GM19397 (cell line): ENCODE measurements at regions not wholly inside any gene's neighbourhood (a gene's known extent, or its start where the extent isn't known, plus 50 kb on each side); places are given as distances from the start of the nearest gene placed in this dataset.

Source experiments
- ATAC-seq: cut with Tn5 transposase; IDR thresholded peaks from one replicate; pipeline ENCODE4 v1.9.1; 2021; ENCODE audit warnings: mild to moderate bottlenecking, moderate library complexity; ENCODE audit not compliant: unreplicated experiment

DNA sequence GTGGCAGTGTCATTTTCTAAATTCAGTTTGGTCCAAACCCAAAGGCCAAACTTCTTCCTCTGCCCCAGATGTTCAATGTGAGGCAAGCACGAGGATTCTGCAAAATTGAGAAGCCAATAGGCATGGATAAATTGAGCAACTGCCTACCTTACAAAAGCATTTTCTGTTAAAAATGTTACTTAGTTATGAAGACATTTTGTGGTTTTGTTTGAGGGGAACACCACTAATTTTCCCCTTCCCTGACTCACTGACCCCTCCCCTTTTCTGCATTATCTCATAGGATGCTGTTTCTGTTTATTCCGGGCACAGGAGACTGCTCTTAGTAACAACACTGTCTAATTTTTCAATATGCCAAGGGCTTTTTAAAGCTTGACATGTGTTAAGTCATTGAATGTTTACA is 462.8 kb downstream of the INSC start:
- no peak for ATAC-seq

DNA sequence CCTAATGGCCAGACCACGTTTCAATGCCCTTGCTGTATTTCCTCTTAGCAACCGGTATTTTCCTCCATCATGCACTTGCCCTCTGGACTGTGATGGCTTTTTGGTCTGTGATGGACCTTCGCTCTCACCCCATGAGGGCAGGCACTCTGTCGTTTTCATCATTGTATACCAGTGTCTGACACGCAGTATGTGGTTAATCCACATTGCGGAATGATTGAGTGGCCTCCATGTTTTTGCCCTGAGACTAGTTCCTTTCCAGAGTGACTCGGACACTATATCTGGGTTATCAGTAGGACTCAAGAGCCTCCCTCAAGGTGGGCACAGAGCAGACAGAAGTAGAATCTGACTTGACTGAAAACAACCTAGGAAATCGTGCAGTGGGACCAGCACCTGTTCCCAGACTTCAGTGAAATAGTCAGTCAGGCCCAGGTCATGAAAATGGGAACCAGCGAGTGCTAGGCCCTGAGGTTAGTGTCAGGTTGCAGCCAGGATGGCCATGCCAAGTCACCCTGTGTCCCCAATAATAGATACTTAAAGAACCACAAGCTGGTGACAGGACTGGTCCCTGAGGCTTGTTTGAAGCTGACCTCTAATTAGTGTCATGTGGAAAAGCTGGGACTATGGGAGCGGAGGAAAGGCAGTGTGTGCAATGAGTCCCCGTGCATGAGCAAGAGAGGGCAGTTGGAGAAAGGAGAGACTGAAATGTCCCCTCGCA is 464.7 kb downstream of the INSC start:
- no peak for ATAC-seq

DNA sequence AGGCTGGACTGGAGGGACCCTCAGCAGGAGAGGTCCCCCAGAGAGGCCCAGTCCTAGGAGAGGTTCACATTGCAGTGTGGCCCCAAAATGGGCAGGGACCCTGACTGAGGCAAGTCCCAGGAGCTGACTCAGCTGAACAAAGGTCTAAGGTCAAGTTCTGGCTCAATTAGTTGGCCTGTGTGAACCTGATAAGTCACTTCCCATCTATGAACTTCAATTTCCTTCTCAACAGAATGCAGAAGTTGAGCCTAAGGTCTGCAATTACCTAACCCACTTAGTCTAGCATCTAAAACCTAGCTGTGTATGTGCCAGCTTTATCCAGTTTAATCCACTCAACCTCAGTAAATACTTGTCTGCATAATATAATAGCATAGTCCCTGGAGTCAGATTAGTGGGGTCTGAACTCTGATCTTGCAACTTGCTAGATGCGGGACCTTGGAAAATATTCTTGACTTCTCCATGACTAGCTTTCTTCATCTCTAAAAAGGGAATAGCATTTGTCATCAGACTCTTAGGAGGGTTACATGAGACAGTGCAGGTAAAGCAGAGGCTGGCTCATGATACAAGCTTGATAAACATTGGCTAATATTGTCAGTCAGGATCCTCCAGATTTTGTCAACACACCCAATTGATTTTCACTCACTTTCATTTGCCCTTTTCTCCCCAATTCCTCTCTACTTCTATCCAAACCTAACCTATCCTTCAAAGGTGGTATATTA is 465.5 kb downstream of the INSC start:
- ATAC-seq = no peak

GRCh38 chr11:15580775-15581095 is 466.0 kb downstream of the INSC start:
- no peak for ATAC-seq

GRCh38 chr11:15584158-15584557 is 469.4 kb downstream of the INSC start:
- no peak for ATAC-seq

DNA sequence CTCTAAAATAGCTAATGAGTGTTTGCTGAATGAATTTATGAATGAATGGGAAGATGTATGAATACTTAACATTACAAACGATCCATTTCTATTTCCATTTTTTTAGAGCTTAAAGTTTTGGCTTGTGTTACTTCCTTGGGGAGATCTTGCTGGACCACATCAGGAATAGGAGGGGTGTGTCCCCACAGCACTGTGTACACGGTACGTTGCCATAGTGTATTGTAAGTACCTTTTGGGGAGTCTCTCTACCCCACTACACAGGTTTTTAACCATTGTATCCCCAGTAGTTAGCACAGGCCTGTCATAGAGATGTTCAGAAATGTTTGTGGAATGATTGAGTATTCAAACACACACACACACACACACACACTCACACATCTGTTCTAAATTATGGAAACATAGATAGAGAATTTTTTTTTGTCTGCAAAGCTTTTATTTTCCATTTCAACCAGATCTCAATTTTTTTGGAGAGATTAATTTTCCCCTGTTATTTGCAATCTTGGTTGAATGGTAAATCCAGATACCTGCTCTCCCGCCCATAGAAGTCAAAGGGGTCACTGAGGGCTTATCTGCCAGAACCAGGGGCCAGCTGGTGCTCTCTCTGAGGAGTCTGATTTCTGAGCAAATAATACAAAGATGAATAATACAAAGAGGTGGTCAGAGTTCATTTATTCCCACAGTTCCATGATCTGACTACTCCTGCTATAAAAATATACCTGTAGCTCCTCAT is 471.0 kb downstream of the INSC start:
- no peak for ATAC-seq

GRCh38 chr11:15586741-15587473 is 472.2 kb downstream of the INSC start:
- no peak for ATAC-seq

- ATAC-seq = no peak
These were observed 474.4 kb downstream of the INSC start for GRCh38 chr11:15589070-15589626.

DNA sequence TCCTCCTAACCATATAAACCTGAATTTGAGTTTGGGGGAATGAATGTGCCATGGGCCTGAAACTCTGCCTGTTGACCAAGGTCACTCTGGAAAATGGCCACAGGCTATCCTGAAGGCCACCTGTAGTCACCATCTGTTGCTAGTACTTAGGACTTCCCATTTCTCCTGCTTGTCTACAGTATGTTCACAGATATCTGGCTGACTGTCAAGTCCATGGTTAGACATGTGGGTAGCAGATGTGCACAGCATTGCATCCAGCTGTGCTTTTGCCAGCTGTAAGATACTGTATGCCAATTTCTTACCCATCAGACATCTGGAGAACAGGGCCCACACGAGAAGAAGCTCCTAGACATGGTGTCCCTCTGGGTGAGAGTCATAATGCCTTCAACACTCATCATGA is 475.4 kb downstream of the INSC start:
- ATAC-seq = no peak

- ATAC-seq = no peak
These were observed 476.4 kb downstream of the INSC start for GRCh38 chr11:15591112-15591537.

GRCh38 chr11:15594607-15595006 is 479.9 kb downstream of the INSC start:
- no peak for ATAC-seq

GRCh38 chr11:15599376-15599775 is 484.7 kb downstream of the INSC start:
- ATAC-seq = no peak

GRCh38 chr11:15602047-15602446 is 487.3 kb downstream of the INSC start:
- no peak for ATAC-seq

DNA sequence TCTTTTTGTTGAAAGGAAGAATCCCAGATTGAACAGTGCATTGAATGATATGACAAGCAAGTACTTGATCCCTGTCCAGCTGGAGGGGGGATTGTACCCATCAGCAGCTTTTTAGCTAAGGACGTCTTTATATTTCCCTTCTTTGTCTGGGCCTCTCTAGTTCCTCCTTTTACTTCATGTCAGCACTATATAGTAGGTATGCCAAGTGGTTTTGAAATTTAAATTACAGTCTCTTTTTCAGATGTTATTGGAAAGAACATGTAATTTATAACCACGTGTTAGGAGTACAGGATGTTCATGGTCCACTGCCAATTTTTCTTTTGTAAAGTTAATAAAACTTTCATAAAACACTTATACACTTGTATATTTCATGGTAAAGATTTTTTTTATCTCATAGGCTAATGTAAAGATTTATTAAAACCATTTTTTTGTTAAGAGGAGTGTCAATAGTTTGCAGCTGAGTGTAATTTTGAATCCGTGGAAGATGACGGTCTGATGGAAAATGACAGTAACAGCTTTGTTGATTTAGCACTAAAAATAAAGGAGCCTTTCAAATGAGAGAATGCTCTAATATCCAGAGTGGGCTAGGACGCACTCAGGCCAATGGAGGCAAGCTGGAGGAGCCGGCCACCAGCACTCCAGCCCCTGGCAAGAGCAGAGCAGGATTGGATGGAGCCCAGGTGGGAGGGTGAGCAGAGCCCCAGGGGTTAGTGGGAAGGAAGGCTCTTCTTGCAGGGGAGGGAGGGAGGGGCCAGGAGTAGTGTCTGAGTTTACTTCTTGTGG is 488.3 kb downstream of the INSC start:
- ATAC-seq = no peak

- ATAC-seq = no peak
These were observed 490.4 kb downstream of the INSC start for GRCh38 chr11:15605094-15605493.

DNA sequence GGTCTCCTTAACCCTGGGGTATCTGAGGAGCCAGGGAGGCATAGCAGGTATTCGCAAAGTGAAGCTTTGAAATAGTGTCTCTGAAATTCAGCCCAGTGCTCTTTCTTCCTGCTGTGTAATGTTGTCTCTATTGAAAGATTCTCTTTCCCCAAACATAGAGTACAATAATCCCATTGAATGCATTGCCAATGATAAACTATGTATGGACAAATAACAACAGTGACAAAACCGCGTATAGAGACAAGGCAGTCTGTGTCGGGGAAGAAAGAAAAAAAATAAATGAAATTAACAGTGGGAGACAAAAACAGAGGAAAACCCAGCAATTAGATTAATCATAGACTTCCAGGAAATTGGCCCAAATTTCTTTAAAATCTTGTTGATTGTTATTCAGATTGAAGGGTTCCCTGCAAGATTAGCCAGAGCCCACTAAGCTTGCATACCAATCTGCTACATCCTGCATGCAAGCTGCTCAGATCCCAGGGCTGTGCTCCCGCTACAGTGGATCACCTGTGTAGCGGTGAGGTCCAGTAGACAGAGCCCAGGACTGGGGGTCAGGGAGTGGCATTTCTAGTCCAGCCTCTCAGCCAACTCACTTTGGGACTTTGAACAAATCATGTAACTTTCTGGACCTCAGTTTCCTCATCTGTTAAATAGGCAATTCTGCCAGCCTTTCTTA is 492.8 kb downstream of the INSC start:
- no peak for ATAC-seq

- no peak for ATAC-seq
These were observed 494.7 kb downstream of the INSC start for GRCh38 chr11:15609445-15609844.

GRCh38 chr11:15610881-15611280 is 496.2 kb downstream of the INSC start:
- no peak for ATAC-seq

- ATAC-seq = no peak
These were observed 498.5 kb downstream of the INSC start for GRCh38 chr11:15613251-15613650.

DNA sequence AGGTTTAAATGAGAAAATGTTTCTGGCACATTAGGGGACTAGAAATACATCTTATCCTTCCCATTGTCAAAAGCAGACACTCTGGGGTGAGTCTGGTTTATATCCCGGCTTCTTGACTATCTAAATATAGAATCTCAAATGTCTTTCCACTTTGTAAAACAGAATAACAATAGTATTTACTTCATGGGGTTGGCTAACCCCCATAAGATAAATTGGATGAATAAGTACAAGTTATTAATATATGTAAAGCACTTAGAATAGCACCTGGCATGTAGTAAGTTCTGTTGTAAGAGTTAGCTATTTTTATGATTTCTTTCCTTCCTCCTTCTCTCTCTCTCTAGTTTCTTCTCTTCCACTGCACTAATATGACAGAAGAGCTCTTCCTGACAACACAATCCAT is 499.1 kb downstream of the INSC start:
- no peak for ATAC-seq
